A172 (cell line): ENCODE measurements at regions not wholly inside any gene's neighbourhood (a gene's known extent, or its start where the extent isn't known, plus 50 kb on each side); places are given as distances from the start of the nearest gene placed in this dataset.

Experiments used
- DNase-seq: peaks from one replicate; pipeline ENCODE4 v3.0.0-alpha.2; 2015; ENCODE audit warnings: low spot score

DNA sequence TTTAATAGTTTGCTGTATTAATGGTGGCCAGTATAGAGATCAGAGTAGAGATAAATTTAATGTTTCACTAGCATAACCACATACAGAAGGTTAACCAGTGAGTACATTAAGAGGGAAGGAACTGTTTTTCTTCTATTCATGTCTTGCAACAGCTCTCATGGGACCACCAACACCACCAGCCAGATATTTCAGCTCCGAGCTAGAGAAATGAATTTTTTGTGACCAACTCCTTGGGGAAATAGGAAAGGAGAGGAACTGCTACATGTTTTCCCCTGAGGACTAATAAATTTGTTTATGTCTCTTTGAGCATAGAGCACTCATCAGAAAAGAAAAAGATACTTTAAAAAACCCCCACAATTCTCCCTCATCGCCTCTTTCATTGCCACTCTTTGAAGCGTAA is 247.5 kb downstream of the MBNL1 start:
- no peak for DNase-seq

- no peak for DNase-seq
These were observed 248.8 kb downstream of the MBNL1 start for GRCh38 chr3:152517502-152517901.

- no peak for DNase-seq
These were observed 249.6 kb downstream of the MBNL1 start for GRCh38 chr3:152518346-152518745.

DNA sequence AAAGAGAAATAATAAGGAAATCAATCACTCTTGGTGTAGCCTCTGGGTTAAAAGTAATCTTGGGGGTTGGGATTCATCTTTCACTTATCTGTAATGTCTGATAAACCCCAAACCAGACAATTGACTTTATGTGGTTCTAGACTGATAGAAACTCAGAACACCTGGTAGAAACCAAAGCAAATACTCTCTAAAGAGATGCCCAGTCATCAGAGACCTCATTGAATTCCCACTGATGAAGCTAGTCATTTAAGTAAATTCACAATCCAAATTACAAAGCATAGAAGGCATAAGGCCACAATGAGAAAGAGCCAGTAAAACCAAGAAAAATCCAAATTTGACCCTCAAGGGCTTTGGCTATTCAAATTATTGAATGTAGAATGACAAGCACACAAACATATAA is 250.6 kb downstream of the MBNL1 start:
- DNase-seq = no peak

GRCh38 chr3:152522036-152522435 is 253.3 kb downstream of the MBNL1 start:
- DNase-seq = no peak

DNA sequence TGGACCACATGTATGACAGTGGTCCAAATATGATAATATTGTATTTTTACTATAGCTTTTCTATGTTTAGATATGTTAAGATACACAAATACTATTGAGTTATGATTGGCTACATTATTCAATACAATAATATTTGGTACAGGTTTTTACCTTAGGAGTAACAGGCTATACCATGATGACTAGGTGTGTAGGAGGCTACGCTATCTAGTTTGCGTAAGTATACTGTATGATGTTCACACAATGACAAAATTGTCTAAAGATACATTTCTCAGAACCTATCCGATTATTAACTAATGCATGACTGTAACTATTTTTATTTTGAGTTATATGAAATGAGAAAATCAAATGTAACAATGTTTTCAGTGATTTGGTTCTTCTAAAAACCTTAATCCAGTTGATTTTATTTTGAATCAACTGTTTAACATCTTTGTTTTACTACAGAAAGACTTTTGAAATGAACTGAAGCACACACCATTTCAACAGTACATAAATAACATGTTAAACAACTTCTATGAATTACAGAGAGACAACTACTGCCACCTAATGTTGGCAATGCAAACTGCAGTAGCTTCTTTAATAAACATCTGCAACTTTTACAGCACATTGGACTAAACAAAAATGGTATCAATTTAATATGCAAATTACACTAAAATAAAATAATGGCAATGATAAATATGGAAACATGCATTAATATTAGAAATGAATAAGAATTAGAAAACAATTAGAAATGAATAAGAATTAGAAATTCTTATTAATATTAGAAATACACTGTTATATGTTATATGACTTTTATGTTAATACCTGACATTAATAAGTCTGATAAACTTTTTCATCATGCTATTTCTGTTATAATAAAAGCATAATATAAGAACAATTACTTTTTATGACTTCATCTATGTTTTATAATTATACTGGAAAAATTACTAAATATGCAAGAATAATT is 255.7 kb downstream of the MBNL1 start:
- peak; percentile 60 for DNase-seq

DNA sequence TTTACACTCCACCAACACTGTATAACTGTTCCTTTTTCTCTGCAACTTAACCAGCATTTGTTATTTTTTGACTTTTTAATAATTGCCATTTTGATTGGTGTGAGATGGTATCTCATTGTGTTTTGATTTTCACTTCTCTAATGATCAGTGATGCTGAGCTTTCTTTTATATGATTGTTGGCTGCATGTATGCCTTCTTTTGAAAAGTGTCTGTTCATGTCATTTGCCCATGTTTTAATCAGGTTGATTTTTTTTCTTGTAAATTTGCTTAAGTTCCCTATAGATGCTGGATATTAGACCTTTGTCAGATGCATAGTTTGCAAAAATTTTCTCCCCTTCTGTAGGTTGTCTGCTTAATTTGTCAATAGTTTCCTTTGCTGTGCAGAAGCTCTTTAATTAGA is 263.0 kb downstream of the MBNL1 start:
- no peak for DNase-seq

GRCh38 chr3:152538518-152538917 is 269.8 kb downstream of the MBNL1 start:
- DNase-seq = no peak

DNA sequence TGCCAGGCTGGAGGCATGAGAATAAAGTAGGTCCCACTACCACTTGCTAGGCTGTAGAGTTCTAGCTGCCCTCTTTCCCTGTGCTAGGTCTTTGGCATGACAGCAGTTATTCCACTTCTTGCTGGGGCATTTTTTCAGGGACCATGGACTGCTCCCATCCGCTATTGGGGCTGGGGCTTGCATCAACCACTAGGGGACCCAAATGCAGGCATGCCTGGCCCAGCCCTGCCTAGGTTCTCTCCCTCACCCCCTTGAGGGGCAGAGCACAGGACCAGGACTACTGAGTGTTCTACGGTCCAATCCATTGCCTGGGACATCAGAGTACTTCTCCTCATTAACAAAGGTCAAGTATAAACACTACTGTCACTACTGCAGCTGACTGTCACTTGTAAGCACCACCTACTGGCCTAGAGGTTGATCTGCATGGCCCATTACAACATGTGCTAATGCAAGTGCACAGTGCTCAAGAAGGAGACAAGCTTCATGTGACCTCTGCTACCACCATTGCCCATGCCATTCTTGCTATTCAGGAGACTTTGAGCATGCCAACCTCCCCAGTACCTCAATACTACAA is 270.5 kb downstream of the MBNL1 start:
- no peak for DNase-seq

GRCh38 chr3:152540120-152540519 is 271.4 kb downstream of the MBNL1 start:
- no peak for DNase-seq

GRCh38 chr3:152547153-152547552 is 278.4 kb downstream of the MBNL1 start:
- no peak for DNase-seq

DNA sequence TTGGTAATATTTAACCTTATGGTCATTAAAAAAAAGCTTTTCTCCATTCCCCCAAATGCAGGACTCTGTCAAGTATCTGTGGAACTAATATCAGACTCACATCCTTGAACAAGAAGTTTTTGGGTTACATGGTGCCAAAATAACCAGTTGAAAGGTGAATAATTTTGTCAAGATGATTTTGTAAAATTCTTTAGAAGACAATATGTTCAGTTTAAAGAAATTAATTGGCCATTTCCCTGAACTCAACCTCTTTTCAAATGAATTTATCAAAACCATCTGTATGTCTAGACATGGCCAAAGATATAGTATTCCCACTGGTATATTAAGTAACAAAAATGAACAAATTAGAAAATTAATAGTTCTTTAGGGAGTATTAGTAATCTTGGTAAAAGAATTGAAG is 280.5 kb downstream of the MBNL1 start:
- DNase-seq = no peak

GRCh38 chr3:152550284-152550683 is 281.6 kb downstream of the MBNL1 start:
- DNase-seq = no peak

- no peak for DNase-seq
These were observed 280.0 kb upstream of the P2RY1 start for GRCh38 chr3:152554980-152555379.

DNA sequence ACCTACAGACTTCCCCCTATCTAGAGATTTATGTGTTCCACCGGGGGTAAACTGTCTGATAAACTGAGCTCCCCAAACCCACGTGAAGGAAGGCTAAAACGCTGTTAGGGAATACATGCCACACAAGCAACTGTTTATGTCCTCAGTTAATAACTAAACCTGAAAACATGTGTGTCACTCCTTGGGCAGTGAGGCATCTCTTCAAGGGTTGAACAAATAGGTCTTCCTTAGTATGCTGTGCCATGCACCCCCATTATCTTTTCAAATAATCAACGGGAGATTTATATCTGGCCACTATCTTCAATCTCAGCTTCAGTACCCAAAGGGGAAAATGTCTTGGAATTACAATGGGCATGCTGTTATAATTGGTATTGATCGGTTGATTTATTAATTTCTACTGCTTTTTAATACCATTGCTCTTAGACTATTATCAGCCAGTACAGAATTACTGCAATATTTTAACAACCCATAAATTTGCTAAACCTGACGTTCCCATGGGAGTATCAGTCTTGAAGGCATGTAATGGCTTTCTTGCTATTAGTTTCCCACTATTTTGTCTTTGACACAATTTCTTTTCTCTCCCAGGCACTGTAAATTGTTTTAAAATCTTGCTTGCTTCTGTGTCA is 279.2 kb upstream of the P2RY1 start:
- DNase-seq = no peak

DNA sequence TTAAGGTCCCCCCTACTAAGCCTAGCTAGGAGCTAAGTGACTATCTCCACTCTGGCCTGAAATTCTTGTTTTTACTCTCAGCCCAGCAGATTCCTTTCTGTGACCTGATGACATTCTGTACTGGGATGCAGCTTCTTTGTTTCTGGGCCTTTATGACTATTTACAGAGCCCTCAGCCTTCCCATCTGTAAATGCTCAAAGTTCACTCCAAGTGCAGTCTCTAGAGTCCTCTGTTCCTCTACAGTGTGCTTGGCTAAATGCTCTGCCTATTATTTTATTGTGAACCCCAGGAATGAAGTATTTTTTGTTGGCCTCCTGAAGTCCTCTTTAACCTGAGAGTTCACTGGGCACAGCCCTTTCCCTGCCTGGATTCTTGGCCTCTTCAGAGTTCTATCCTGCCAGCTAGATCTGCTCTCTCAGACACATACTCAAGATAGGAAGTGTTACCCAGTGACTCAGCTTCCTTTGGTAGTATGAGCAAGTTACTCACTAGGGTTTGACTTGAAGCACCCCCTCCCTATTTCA is 278.1 kb upstream of the P2RY1 start:
- DNase-seq = peak; percentile 62

DNA sequence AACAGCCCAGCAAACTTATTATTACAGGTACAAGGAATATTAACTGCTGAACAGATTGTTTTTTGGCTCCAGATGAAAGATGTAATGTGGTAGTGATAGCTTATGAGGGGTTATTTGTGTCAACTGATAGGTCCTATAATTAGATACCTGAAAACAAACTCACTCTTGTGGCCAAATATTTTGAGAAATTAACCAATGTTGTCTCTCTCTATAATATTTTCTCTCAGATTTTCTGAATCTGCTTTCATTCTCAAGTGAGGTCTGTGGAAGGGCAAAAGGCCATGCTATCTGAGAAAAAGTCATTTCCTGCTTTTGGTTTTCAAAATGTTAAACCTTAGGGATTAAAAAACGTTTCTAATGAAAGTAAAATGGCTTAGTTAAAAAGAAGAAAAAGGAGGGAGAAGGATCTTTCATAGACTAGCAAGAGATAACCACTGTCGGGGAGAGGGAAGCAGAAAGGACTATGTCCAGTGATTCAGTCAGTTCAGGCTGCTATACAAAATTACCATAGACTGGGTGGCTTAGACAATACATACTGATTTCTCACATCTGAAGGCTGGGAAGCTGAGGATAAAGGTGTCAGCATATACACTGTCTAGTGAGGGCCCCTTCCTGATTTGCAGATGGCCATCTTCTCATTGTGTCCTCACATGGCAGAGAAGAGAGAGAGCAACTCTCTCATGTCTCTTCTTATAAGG is 277.5 kb upstream of the P2RY1 start:
- no peak for DNase-seq

- no peak for DNase-seq
These were observed 276.5 kb upstream of the P2RY1 start for GRCh38 chr3:152558386-152558785.

DNA sequence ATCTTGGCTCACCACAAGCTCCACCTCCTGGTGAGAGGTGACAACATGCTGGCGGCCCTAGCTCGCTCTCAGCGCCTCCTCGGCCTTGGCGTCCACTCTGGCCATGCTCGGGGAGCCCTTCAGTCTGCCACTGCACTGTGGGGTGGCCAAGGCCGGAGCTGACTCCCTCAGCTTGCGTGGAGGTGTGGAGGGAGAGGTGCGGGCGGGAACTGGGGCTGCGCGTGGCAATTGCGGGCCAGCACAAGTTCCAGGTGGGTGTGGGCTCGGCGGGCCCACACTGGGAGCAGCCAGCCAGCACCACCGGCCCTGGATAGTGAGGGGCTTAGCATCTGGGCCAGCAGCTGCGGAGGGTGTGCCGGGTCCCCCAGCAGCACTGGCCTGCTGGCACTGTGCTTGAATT is 275.7 kb upstream of the P2RY1 start:
- DNase-seq = no peak

DNA sequence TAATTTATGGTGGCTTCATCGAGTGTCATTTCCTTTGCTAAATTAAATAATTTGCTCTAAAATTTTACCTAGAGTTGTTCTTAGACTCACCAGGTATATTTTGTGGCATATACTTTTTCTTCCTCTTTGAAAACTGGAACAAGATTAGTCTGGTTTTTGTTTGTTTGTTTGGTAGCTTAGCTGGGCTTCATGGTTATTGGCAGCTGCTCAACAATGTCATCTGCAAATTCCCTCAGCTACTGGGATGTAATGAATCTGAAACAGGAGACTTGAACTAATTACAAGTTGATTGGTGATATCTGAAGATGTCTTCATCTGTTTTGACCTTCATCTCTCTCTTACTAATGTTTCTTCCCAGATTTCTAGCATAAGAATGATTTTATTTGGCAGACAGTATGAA is 270.5 kb upstream of the P2RY1 start:
- DNase-seq = no peak

DNA sequence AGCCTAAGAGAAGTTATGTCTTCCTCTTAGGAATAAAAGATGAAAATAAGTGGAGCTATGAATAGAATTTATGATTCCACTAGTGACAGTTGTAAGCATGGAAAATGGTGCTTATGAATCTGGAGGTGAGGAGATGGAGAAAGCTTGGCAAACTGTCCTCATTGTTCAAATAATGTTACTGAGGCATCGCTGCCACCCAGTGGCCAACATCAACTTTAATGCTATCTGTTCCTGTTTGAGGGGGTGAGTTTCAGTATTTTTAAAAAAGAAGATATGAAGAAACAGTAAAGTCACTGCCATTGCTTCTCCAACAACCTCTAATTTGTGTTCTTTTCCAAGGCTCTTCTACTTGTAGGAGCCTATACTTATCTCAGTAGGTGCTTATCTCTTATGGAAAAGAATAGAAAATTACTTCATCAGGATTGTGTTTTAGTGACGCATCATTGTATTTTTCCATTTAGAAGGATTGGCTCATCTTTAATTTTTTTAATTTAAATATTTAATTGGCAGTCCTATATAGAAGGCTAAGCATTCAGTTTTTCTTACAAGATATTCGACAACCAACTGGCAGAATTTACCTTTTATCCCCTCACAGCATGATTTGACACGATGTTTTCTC is 260.4 kb upstream of the P2RY1 start:
- peak; percentile 64 for DNase-seq

DNA sequence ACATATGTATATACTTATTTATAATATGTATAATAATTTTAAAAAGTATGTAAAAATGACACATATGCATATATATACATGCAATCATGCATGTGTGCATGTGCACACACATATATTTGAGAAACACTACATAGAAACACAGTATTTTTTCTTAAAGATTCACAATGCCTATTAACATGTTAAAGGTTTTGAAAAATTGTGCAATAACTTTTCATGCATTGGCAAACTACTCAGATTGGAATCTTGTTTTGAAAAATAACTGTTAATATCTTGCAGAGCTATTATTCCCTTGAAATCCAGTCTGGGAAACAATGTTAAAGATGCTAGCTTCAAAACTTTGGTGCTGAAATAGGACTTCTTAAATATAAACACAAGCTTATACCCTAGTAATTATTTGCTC is 256.2 kb upstream of the P2RY1 start:
- no peak for DNase-seq
